IPS-20b (cell line): ENCODE measurements at regions not wholly inside any gene's neighbourhood (a gene's known extent, or its start where the extent isn't known, plus 50 kb on each side); places are given as distances from the start of the nearest gene placed in this dataset.

Experiments
- H3K27ac ChIP-seq: one replicate; pipeline ENCODE4 v1.5.1; 2013; ENCODE audit warnings: low read length
- H3K27me3 ChIP-seq: 2 replicates; pipeline ENCODE4 v1.6.1; 2013; ENCODE audit warnings: mild to moderate bottlenecking, low read length, inconsistent platforms; ENCODE audit not compliant: insufficient read depth
- H3K36me3 ChIP-seq: 2 replicates; pipeline ENCODE4 v1.6.1; 2013; ENCODE audit warnings: low read depth, mild to moderate bottlenecking, inconsistent platforms, low read length, moderate library complexity; ENCODE audit not compliant: insufficient read depth
- H3K4me1 ChIP-seq: 2 replicates; pipeline ENCODE4 v1.6.1; 2013; ENCODE audit warnings: mild to moderate bottlenecking, control low read depth, inconsistent platforms, low read length, moderate library complexity; ENCODE audit not compliant: insufficient read depth
- H3K4me3 ChIP-seq: 2 replicates; pipeline ENCODE4 v1.5.1; 2013; ENCODE audit warnings: mild to moderate bottlenecking, low read length, inconsistent platforms
- H3K9ac ChIP-seq: 2 replicates; pipeline ENCODE4 v1.6.1; 2013; ENCODE audit warnings: low read depth, mild to moderate bottlenecking, inconsistent platforms, low read length, moderate library complexity
- H3K9me3 ChIP-seq: 2 replicates; pipeline ENCODE4 v1.6.1; 2013; ENCODE audit warnings: mild to moderate bottlenecking, low read depth, low read length, inconsistent platforms; ENCODE audit not compliant: insufficient read depth

- H3K9me3 ChIP-seq, result peaks cover 6% of the 10 kb centered on the region; the same call in 1 of the 2 replicates
- no peaks in the 10 kb centered on the region for H3K4me1 ChIP-seq
- H3K9ac ChIP-seq, result no peak overlapping the region
- H3K36me3 ChIP-seq, result no peaks in the 10 kb centered on the region
- H3K27me3 ChIP-seq, result no peaks in the 10 kb centered on the region
- no peak overlapping the region for H3K27ac ChIP-seq
- no peak overlapping the region for H3K4me3 ChIP-seq
These were observed 108.0 kb downstream of the UNCX start for GRCh38 chr7:1340461-1341360.

- H3K36me3 ChIP-seq, result no peaks in the 10 kb centered on the region
- no peaks in the 10 kb centered on the region; the same call in 1 of the 2 replicates for H3K9me3 ChIP-seq
- H3K27ac ChIP-seq, result no peak overlapping the region
- no peaks in the 10 kb centered on the region for H3K4me1 ChIP-seq
- H3K4me3 ChIP-seq, result no peak overlapping the region
- H3K9ac ChIP-seq, result no peak overlapping the region
- no peaks in the 10 kb centered on the region for H3K27me3 ChIP-seq
These were observed 108.9 kb downstream of the UNCX start for GRCh38 chr7:1341361-1342089.

GRCh38 chr7:1342090-1342640, 109.5 kb downstream of the UNCX start:
- H3K9ac ChIP-seq, result no peak overlapping the region
- no peak overlapping the region for H3K4me3 ChIP-seq
- no peak overlapping the region for H3K27ac ChIP-seq
- H3K27me3 ChIP-seq, result no peaks in the 10 kb centered on the region
- no peaks in the 10 kb centered on the region for H3K36me3 ChIP-seq
- H3K4me1 ChIP-seq, result no peaks in the 10 kb centered on the region
- no peaks in the 10 kb centered on the region; the same call in 1 of the 2 replicates for H3K9me3 ChIP-seq

- H3K9me3 ChIP-seq, result no peaks in the 10 kb centered on the region
- no peaks in the 10 kb centered on the region for H3K4me1 ChIP-seq
- no peak overlapping the region for H3K4me3 ChIP-seq
- H3K9ac ChIP-seq, result no peak overlapping the region
- no peaks in the 10 kb centered on the region for H3K27me3 ChIP-seq
- H3K36me3 ChIP-seq, result no peaks in the 10 kb centered on the region
- H3K27ac ChIP-seq, result no peak overlapping the region
These were observed 110.9 kb downstream of the UNCX start for GRCh38 chr7:1343551-1343950.

GRCh38 chr7:1344421-1344820, 111.7 kb downstream of the UNCX start:
- H3K36me3 ChIP-seq, result no peaks in the 10 kb centered on the region
- H3K27me3 ChIP-seq, result no peaks in the 10 kb centered on the region
- no peak overlapping the region for H3K4me3 ChIP-seq
- H3K4me1 ChIP-seq, result no peaks in the 10 kb centered on the region
- no peak overlapping the region for H3K9ac ChIP-seq
- no peaks in the 10 kb centered on the region for H3K9me3 ChIP-seq
- no peak overlapping the region for H3K27ac ChIP-seq

- Histone ChIP-seq H3K27ac (no peak overlapping the region), H3K36me3 (no peaks in the 10 kb centered on the region)
These were observed 112.5 kb downstream of the UNCX start for GRCh38 chr7:1344981-1345701.

GRCh38 chr7:1345796-1346755, 113.2 kb downstream of the MICALL2 start:
- no peak overlapping the region for H3K27ac ChIP-seq
- H3K9ac ChIP-seq, result no peak overlapping the region
- H3K27me3 ChIP-seq, result no peaks in the 10 kb centered on the region
- H3K4me1 ChIP-seq, result no peaks in the 10 kb centered on the region
- no peak overlapping the region for H3K4me3 ChIP-seq
- H3K36me3 ChIP-seq, result no peaks in the 10 kb centered on the region
- no peaks in the 10 kb centered on the region for H3K9me3 ChIP-seq

More at GRCh38 chr7:1344981-1345701, 112.5 kb downstream of the UNCX start:
- H3K4me1 ChIP-seq, result no peaks in the 10 kb centered on the region
- no peaks in the 10 kb centered on the region for H3K27me3 ChIP-seq
- no peaks in the 10 kb centered on the region for H3K9me3 ChIP-seq
- H3K9ac ChIP-seq, result no peak overlapping the region
- H3K4me3 ChIP-seq, result no peak overlapping the region

- H3K27me3 ChIP-seq, result no peaks in the 10 kb centered on the region
- H3K9ac ChIP-seq, result no peak overlapping the region
- no peaks in the 10 kb centered on the region for H3K4me1 ChIP-seq
- no peak overlapping the region for H3K27ac ChIP-seq
- H3K36me3 ChIP-seq, result no peaks in the 10 kb centered on the region
- H3K4me3 ChIP-seq, result no peak overlapping the region
- no peaks in the 10 kb centered on the region for H3K9me3 ChIP-seq
These were observed 112.4 kb downstream of the MICALL2 start for GRCh38 chr7:1346851-1347250.

- H3K36me3 ChIP-seq, result no peaks in the 10 kb centered on the region
- H3K27ac ChIP-seq, result no peak overlapping the region
- H3K27me3 ChIP-seq, result no peaks in the 10 kb centered on the region
- H3K4me3 ChIP-seq, result no peak overlapping the region
- no peaks in the 10 kb centered on the region for H3K9me3 ChIP-seq
- H3K9ac ChIP-seq, result no peak overlapping the region
- H3K4me1 ChIP-seq, result no peaks in the 10 kb centered on the region
These were observed 111.0 kb downstream of the MICALL2 start for GRCh38 chr7:1348096-1348822.

- no peaks in the 10 kb centered on the region for H3K27me3 ChIP-seq
- no peak overlapping the region for H3K27ac ChIP-seq
- H3K9ac ChIP-seq, result no peak overlapping the region
- no peaks in the 10 kb centered on the region for H3K4me1 ChIP-seq
- H3K9me3 ChIP-seq, result no peaks in the 10 kb centered on the region
- H3K4me3 ChIP-seq, result no peak overlapping the region
- H3K36me3 ChIP-seq, result no peaks in the 10 kb centered on the region
These were observed 110.4 kb downstream of the MICALL2 start for GRCh38 chr7:1348823-1349335.
